Body of pancreas (tissue), 4 donors: ENCODE measurements at regions not wholly inside any gene's neighbourhood (a gene's known extent, or its start where the extent isn't known, plus 50 kb on each side); places are given as distances from the start of the nearest gene placed in this dataset.

Source experiments
- ATAC-seq: fragments of 150-250 bp; one replicate; pipeline ENCODE4 v1.9.1; 2016
- DNase-seq, 4 donors: peaks; one replicate each; pipeline ENCODE4 v3.0.0-alpha.2; 2019
- H3K27ac ChIP-seq, 4 donors: fragments of 200-600 bp; sonication (generic); 1 replicate in 3 of 4; 2 replicates in 1 of 4; pipeline versions ENCODE4 v1.5.1 to v1.6.1; 2016 to 2019; ENCODE audit warnings: mild to moderate bottlenecking in 1 of 4, mixed read lengths in 1 of 4, moderate library complexity in 1 of 4
- H3K27me3 ChIP-seq, 2 donors: fragments of 200-600 bp; sonication (generic); one replicate each; pipeline ENCODE4 v1.6.0; 2016; ENCODE audit warnings: mild to moderate bottlenecking in 1 of 2
- H3K36me3 ChIP-seq, 2 donors: fragments of 200-600 bp; sonication (generic); replicated peaks in 1 of 2; 2 replicates each; pipeline ENCODE4 v1.5.1; 2016; ENCODE audit warnings: low read depth in 2 of 2; ENCODE audit not compliant: insufficient read depth in 1 of 2
- H3K4me1 ChIP-seq: fragments of 200-600 bp; sonication (generic); one replicate; pipeline ENCODE4 v1.6.0; 2016
- H3K4me3 ChIP-seq, 2 donors: fragments of 200-600 bp; sonication (generic); 1 replicate in 1 of 2; 2 replicates in 1 of 2; pipeline ENCODE4 v1.5.1; 2016 to 2019
- H3K9me3 ChIP-seq, 3 donors: fragments of 200-600 bp; sonication (generic); 1 replicate in 2 of 3; 2 replicates in 1 of 3; pipeline ENCODE4 v1.5.1; 2016
- CTCF ChIP-seq, 7 experiments: fragments of 450-650 bp in 4 of 7; fragments of 200-600 bp in 3 of 7; sonication (generic) in 3 of 7; IDR thresholded peaks; one replicate each; pipeline ENCODE4 v1.5.1; 2016 to 2019; ENCODE audit warnings: antibody characterized with exemption in 7 of 7
- POLR2A ChIP-seq, 3 donors: fragments of 450-650 bp; IDR thresholded peaks; one replicate each; pipeline ENCODE4 v1.6.1; 2016; ENCODE audit warnings: antibody characterized with exemption in 3 of 3, mild to moderate bottlenecking in 2 of 3
- WGBS, 2 donors: methylation state at CpG; one replicate each; pipeline ENCODE4 v1.1.5; 2017; 5-methylcytosine and 5-hydroxymethylcytosine counted together
- intact Hi-C: fragments of 100-400 bp; cut with DNase I; formaldehyde crosslinking; loops from one replicate; pipeline ENCODE4 v1.15.1; 2023

DNA sequence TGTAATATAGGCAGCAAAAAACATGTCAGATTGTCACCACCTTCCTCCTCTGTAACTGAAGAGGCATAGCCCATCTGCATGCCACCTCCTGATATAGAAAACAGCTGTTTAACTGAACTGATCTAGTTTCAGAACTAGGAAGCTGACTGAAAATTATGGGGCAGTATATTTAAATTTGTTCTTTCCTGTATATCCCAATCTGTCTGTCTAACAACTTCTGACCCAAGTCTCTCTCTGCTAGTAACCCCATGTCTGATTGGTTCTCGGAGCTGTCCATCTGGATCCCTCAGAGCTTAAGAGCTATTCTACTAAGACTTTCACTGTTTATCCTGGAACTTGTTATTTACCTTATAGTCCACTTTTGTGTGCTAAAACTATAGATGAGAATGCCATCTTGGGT is 68.2 kb upstream of the SLC35G4 start:
- H3K4me1 ChIP-seq = no peaks in the 10 kb centered on the region
- no peaks in the 10 kb centered on the region for H3K27me3 ChIP-seq
- no peak overlapping the region for H3K27ac ChIP-seq
- H3K4me3 ChIP-seq = no peak overlapping the region
- WGBS, 2 donors = 75 to 78% methylated on average over 1 of the region's 1 CpG
- ATAC-seq (no peak), DNase-seq (no peak)
- no peaks in the 10 kb centered on the region for H3K36me3 ChIP-seq
- intact Hi-C loops = no loop called here
- H3K9me3 ChIP-seq = peaks cover 0 to 14% (median 0%) of the 10 kb centered on the region in 3 donors
- TF ChIP-seq CTCF (IDR thresholded peaks at IDR 0.05) (no peak), POLR2A (IDR thresholded peaks at IDR 0.05) (no peak)

GRCh38 chr18:11533942-11534496 is 75.4 kb upstream of the SLC35G4 start:
- DNase-seq (no peak), ATAC-seq (no peak)
- Histone ChIP-seq H3K4me3 (no peak overlapping the region), H3K4me1 (no peaks in the 10 kb centered on the region), H3K27me3 (no peaks in the 10 kb centered on the region), H3K27ac (no peak overlapping the region), H3K9me3 (no peaks in the 10 kb centered on the region), H3K36me3 (no peaks in the 10 kb centered on the region)
- intact Hi-C loops = no loop called here
- 81 to 92% methylated on average over 12 to 13 of the region's 13 CpGs for WGBS, 2 donors
- TF ChIP-seq CTCF (IDR thresholded peaks at IDR 0.05) (no peak), POLR2A (IDR thresholded peaks at IDR 0.05) (no peak)

DNA sequence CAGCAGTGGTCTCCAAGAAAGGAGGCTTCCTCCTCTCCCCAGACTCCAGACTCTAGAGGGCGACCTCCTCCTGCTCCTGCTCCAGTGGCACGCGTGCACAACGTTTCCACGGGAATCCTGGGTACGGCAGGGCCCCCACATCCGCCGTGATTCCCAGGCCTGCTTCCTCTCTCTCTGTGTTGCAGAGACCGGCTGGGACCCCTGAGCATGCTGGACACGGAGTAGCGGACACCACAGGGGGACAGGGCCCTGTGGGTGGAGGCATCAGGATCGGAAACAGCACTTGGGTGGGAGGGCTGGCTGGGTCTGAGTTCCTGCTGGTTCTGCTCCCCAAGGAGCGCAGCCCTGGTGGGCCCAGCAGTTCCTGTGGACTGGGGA is 75.9 kb upstream of the SLC35G4 start:
- Histone ChIP-seq H3K27me3 (no peaks in the 10 kb centered on the region), H3K4me3 (no peak overlapping the region), H3K36me3 (no peaks in the 10 kb centered on the region), H3K9me3 (no peaks in the 10 kb centered on the region), H3K27ac (no peak overlapping the region), H3K4me1 (no peaks in the 10 kb centered on the region)
- intact Hi-C loops = no loop called here
- no peak for TF ChIP-seq POLR2A (IDR thresholded peaks at IDR 0.05)
- no peak for TF ChIP-seq CTCF (IDR thresholded peaks at IDR 0.05)
- 89 to 92% methylated on average over 7 to 13 of the region's 13 CpGs for WGBS, 2 donors
- DNase-seq = no peak
- ATAC-seq = no peak

DNA sequence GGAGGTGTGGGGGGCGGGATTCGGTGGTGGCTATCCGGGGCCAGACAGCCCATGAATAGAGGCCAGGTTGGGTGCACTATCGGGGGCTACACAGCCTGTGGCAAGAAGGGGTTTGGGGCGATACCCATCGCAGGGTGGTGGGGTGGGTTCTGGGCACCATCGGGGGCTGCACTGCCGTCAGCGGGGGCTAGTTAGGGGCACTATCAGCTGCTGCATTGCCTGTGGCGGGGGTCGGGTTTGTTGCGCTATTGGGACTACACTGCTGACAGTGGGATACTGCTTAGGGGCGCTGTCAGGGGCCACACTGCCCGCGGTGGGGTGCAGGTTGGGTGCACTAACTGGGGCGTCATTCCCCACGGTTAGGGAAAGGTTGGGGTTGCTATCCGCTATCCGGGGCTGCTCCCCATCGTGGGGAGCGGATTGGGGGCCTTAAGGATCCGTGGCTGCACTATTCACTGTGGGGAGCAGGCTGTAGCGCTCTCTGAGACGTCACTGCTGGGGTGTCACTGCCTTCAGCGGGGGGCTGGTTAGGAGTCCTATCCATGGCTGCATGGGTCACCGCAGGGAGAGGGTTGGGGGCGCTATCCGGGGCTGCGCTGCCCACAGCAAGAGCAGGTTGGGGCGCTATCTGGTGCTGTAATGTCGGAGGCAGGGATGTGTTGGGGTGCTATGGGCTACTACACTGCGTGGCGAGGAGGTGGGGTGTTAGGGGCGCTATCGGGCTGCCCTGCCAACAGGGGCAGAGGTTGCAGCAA is 76.5 kb upstream of the SLC35G4 start:
- WGBS, 2 donors = 85 to 90% methylated on average over 34 to 35 of the region's 35 CpGs
- Histone ChIP-seq H3K27me3 (no peaks in the 10 kb centered on the region), H3K4me1 (no peaks in the 10 kb centered on the region), H3K27ac (no peak overlapping the region), H3K36me3 (no peaks in the 10 kb centered on the region), H3K9me3 (no peaks in the 10 kb centered on the region), H3K4me3 (no peak overlapping the region)
- intact Hi-C loops = no loop called here
- TF ChIP-seq CTCF (IDR thresholded peaks at IDR 0.05) = no peak
- TF ChIP-seq POLR2A (IDR thresholded peaks at IDR 0.05) = no peak
- no peak for ATAC-seq
- DNase-seq = no peak

- no peak overlapping the region for H3K4me3 ChIP-seq
- 78 to 85% methylated on average over 6 of the region's 6 CpGs for WGBS, 2 donors
- DNase-seq (no peak), ATAC-seq (no peak)
- H3K9me3 ChIP-seq = no peaks in the 10 kb centered on the region
- no peaks in the 10 kb centered on the region for H3K27me3 ChIP-seq
- H3K27ac ChIP-seq = no peak overlapping the region
- no peaks in the 10 kb centered on the region for H3K4me1 ChIP-seq
- H3K36me3 ChIP-seq = no peaks in the 10 kb centered on the region
- TF ChIP-seq POLR2A (IDR thresholded peaks at IDR 0.05) (no peak), CTCF (IDR thresholded peaks at IDR 0.05) (no peak)
- intact Hi-C loops = no loop called here
Measured at GRCh38 chr18:11529081-11529480, 80.3 kb upstream of the SLC35G4 start.
